Subcutaneous abdominal adipose tissue (tissue), 5 donors: ENCODE measurements at regions not wholly inside any gene's neighbourhood (a gene's known extent, or its start where the extent isn't known, plus 50 kb on each side); places are given as distances from the start of the nearest gene placed in this dataset.

Experiments
- H3K27ac ChIP-seq: one replicate; pipeline ENCODE4 v1.7.0; 2013; ENCODE audit warnings: low read depth, mild to moderate bottlenecking, inconsistent platforms, low read length, moderate library complexity
- H3K27me3 ChIP-seq, 5 donors: one replicate each; pipeline ENCODE4 v1.7.0; 2013; ENCODE audit warnings: low read length in 5 of 5, inconsistent platforms in 1 of 5; ENCODE audit not compliant: control insufficient read depth in 5 of 5, insufficient read depth in 4 of 5
- H3K36me3 ChIP-seq, 5 donors: one replicate each; pipeline ENCODE4 v1.7.0; 2013; ENCODE audit warnings: low read length in 5 of 5; ENCODE audit not compliant: control insufficient read depth in 5 of 5, insufficient read depth in 5 of 5
- H3K4me1 ChIP-seq, 5 donors: one replicate each; pipeline ENCODE4 v1.7.0; 2013; ENCODE audit warnings: low read length in 5 of 5, mild to moderate bottlenecking in 3 of 5, moderate library complexity in 1 of 5; ENCODE audit not compliant: control insufficient read depth in 5 of 5, insufficient read depth in 5 of 5
- H3K4me3 ChIP-seq, 5 donors: one replicate each; pipeline ENCODE4 v1.7.0; 2013; ENCODE audit warnings: low read length in 5 of 5, low read depth in 1 of 5
- H3K9ac ChIP-seq, 5 donors: one replicate each; pipeline ENCODE4 v1.7.0; 2013; ENCODE audit warnings: low read length in 5 of 5, mild to moderate bottlenecking in 4 of 5, moderate library complexity in 3 of 5
- H3K9me3 ChIP-seq, 5 donors: one replicate each; pipeline ENCODE4 v1.7.0; 2013; ENCODE audit warnings: low read length in 5 of 5; ENCODE audit not compliant: control insufficient read depth in 5 of 5
- donor health status: healthy.
- donor health status: healthy.
- donor health status: healthy.
- donor health status: healthy.
- donor health status: healthy.

- Histone ChIP-seq H3K4me1 (no peaks in the 10 kb centered on the region), H3K9ac (no peak overlapping the region), H3K36me3 (no peaks in the 10 kb centered on the region), H3K9me3 (no peaks in the 10 kb centered on the region), H3K4me3 (no peak overlapping the region), H3K27ac (no peak overlapping the region), H3K27me3 (no peaks in the 10 kb centered on the region)
Observed at GRCh38 chr6:97909380-97909779, 626.4 kb upstream of the MMS22L start.

GRCh38 chr6:97913721-97914120, 630.7 kb upstream of the MMS22L start:
- H3K9ac ChIP-seq: no peak overlapping the region
- no peak overlapping the region for H3K27ac ChIP-seq
- H3K36me3 ChIP-seq: no peaks in the 10 kb centered on the region
- H3K27me3 ChIP-seq: no peaks in the 10 kb centered on the region
- no peaks in the 10 kb centered on the region for H3K9me3 ChIP-seq
- H3K4me1 ChIP-seq: no peaks in the 10 kb centered on the region
- H3K4me3 ChIP-seq: no peak overlapping the region

GRCh38 chr6:97914912-97915311, 631.9 kb upstream of the MMS22L start:
- Histone ChIP-seq H3K27me3 (no peaks in the 10 kb centered on the region), H3K27ac (no peak overlapping the region), H3K4me3 (no peak overlapping the region), H3K4me1 (no peaks in the 10 kb centered on the region), H3K9me3 (no peaks in the 10 kb centered on the region), H3K36me3 (no peaks in the 10 kb centered on the region), H3K9ac (no peak overlapping the region)

GRCh38 chr6:97915537-97915936, 632.5 kb upstream of the MMS22L start:
- H3K27me3 ChIP-seq: no peaks in the 10 kb centered on the region
- no peak overlapping the region for H3K4me3 ChIP-seq
- H3K4me1 ChIP-seq: no peaks in the 10 kb centered on the region
- no peak overlapping the region for H3K9ac ChIP-seq
- no peaks in the 10 kb centered on the region for H3K36me3 ChIP-seq
- no peaks in the 10 kb centered on the region for H3K9me3 ChIP-seq
- H3K27ac ChIP-seq: no peak overlapping the region

GRCh38 chr6:97917369-97917768, 634.4 kb upstream of the MMS22L start:
- Histone ChIP-seq H3K27me3 (no peaks in the 10 kb centered on the region), H3K4me3 (no peak overlapping the region), H3K27ac (no peak overlapping the region), H3K36me3 (no peaks in the 10 kb centered on the region), H3K9ac (no peak overlapping the region), H3K9me3 (no peaks in the 10 kb centered on the region), H3K4me1 (no peaks in the 10 kb centered on the region)

- Histone ChIP-seq H3K9me3 (no peaks in the 10 kb centered on the region), H3K4me3 (no peak overlapping the region), H3K27me3 (no peaks in the 10 kb centered on the region), H3K27ac (no peak overlapping the region), H3K4me1 (no peaks in the 10 kb centered on the region), H3K9ac (no peak overlapping the region), H3K36me3 (no peaks in the 10 kb centered on the region)
Observed at GRCh38 chr6:97919046-97919445, 636.0 kb upstream of the MMS22L start.

- no peaks in the 10 kb centered on the region for H3K4me1 ChIP-seq
- no peak overlapping the region for H3K4me3 ChIP-seq
- no peaks in the 10 kb centered on the region for H3K27me3 ChIP-seq
- H3K9me3 ChIP-seq: no peaks in the 10 kb centered on the region
- no peaks in the 10 kb centered on the region for H3K36me3 ChIP-seq
- no peak overlapping the region for H3K9ac ChIP-seq
- no peak overlapping the region for H3K27ac ChIP-seq
Observed at GRCh38 chr6:97919631-97920030, 636.6 kb upstream of the MMS22L start.

- Histone ChIP-seq H3K27me3 (no peaks in the 10 kb centered on the region), H3K27ac (no peak overlapping the region), H3K36me3 (no peaks in the 10 kb centered on the region), H3K9ac (no peak overlapping the region), H3K4me3 (no peak overlapping the region), H3K9me3 (no peaks in the 10 kb centered on the region), H3K4me1 (no peaks in the 10 kb centered on the region)
Observed at GRCh38 chr6:97923249-97923648, 640.2 kb upstream of the MMS22L start.

GRCh38 chr6:97925504-97925903, 642.5 kb upstream of the MMS22L start:
- Histone ChIP-seq H3K4me3 (no peak overlapping the region), H3K36me3 (no peaks in the 10 kb centered on the region), H3K27me3 (no peaks in the 10 kb centered on the region), H3K4me1 (no peaks in the 10 kb centered on the region), H3K9me3 (no peaks in the 10 kb centered on the region), H3K27ac (no peak overlapping the region), H3K9ac (no peak overlapping the region)

- Histone ChIP-seq H3K36me3 (no peaks in the 10 kb centered on the region), H3K4me1 (peaks cover 0 to 8% (median 0%) of the 10 kb centered on the region in 5 donors), H3K27me3 (peaks cover 0 to 2% (median 0%) of the 10 kb centered on the region in 5 donors), H3K27ac (no peak overlapping the region), H3K9ac (no peak overlapping the region), H3K9me3 (no peaks in the 10 kb centered on the region), H3K4me3 (no peak overlapping the region)
Observed at GRCh38 chr6:97939440-97940168, 656.6 kb upstream of the MMS22L start.
